ENCODE measurements at regions not wholly inside any gene's neighbourhood (a gene's known extent, or its start where the extent isn't known, plus 50 kb on each side); places are given as distances from the start of the nearest gene placed in this dataset.

DNA sequence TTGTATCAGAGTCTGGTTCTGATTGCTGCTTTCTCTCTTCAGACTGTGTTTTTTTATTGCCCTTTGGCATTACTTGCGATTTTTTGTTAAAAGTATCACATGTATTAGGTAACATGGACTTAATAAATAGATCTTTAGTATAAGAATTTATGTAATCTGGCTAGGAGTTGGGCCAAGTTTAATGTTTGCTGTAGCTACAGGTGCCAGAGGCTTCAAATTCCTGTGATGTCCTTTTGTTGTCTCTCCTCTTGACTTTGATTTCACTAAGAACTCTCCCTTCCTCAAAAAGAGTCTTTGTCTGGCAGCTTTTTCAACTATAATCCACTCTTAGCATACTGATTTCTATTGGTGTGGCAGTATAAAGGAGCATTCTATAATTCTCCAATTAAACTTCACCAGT is 313.1 kb downstream of the DTWD2 start:
- no peak for TF ChIP-seq SMAD3 (CRISPR knock-in tag; IDR thresholded peaks at IDR 0.05; ENCODE audit: borderline replicate concordance)
- TF ChIP-seq, protein P1, sequence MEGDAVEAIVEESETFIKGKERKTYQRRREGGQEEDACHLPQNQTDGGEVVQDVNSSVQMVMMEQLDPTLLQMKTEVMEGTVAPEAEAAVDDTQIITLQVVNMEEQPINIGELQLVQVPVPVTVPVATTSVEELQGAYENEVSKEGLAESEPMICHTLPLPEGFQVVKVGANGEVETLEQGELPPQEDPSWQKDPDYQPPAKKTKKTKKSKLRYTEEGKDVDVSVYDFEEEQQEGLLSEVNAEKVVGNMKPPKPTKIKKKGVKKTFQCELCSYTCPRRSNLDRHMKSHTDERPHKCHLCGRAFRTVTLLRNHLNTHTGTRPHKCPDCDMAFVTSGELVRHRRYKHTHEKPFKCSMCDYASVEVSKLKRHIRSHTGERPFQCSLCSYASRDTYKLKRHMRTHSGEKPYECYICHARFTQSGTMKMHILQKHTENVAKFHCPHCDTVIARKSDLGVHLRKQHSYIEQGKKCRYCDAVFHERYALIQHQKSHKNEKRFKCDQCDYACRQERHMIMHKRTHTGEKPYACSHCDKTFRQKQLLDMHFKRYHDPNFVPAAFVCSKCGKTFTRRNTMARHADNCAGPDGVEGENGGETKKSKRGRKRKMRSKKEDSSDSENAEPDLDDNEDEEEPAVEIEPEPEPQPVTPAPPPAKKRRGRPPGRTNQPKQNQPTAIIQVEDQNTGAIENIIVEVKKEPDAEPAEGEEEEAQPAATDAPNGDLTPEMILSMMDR (IDR thresholded peaks at IDR 0.05): no peak
- TF ChIP-seq USF2 (CRISPR knock-in tag; IDR thresholded peaks at IDR 0.05): no peak
- TF ChIP-seq ATF3 (CRISPR knock-in tag; conservative IDR thresholded peaks at IDR 0.05): no peak
- no peak for TF ChIP-seq ZBTB21 (CRISPR knock-in tag; IDR thresholded peaks at IDR 0.05; ENCODE audit: borderline replicate concordance)
- TF ChIP-seq, protein P2, sequence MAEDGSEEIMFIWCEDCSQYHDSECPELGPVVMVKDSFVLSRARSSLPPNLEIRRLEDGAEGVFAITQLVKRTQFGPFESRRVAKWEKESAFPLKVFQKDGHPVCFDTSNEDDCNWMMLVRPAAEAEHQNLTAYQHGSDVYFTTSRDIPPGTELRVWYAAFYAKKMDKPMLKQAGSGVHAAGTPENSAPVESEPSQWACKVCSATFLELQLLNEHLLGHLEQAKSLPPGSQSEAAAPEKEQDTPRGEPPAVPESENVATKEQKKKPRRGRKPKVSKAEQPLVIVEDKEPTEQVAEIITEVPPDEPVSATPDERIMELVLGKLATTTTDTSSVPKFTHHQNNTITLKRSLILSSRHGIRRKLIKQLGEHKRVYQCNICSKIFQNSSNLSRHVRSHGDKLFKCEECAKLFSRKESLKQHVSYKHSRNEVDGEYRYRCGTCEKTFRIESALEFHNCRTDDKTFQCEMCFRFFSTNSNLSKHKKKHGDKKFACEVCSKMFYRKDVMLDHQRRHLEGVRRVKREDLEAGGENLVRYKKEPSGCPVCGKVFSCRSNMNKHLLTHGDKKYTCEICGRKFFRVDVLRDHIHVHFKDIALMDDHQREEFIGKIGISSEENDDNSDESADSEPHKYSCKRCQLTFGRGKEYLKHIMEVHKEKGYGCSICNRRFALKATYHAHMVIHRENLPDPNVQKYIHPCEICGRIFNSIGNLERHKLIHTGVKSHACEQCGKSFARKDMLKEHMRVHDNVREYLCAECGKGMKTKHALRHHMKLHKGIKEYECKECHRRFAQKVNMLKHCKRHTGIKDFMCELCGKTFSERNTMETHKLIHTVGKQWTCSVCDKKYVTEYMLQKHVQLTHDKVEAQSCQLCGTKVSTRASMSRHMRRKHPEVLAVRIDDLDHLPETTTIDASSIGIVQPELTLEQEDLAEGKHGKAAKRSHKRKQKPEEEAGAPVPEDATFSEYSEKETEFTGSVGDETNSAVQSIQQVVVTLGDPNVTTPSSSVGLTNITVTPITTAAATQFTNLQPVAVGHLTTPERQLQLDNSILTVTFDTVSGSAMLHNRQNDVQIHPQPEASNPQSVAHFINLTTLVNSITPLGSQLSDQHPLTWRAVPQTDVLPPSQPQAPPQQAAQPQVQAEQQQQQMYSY (CRISPR knock-in tag; IDR thresholded peaks at IDR 0.05): no peak
